GM12891 (cell line): ENCODE measurements at regions not wholly inside any gene's neighbourhood (a gene's known extent, or its start where the extent isn't known, plus 50 kb on each side); places are given as distances from the start of the nearest gene placed in this dataset.

ENCODE experiments used
- DNase-seq: peaks from one replicate; pipeline ENCODE4 v3.0.0; 2011; ENCODE audit warnings: low spot score; ENCODE audit not compliant: insufficient read length
- FAIRE-seq: peaks from 2 replicates; lab custom pipeline; 2011; peaks lifted over from hg19 to GRCh38; lab: Jason Lieb, UNC
- PAX5 ChIP-seq: IDR thresholded peaks from 2 replicates; pipeline ENCODE4 v1.6.1; 2011; ENCODE audit warnings: low read length, moderate library complexity, mild to moderate bottlenecking; ENCODE audit not compliant: insufficient read depth, severe bottlenecking
- POLR2A ChIP-seq: IDR thresholded peaks from 2 replicates; pipeline ENCODE4 v1.6.1; 2011; ENCODE audit warnings: low read depth, low read length, control low read depth
- POLR2AphosphoS5 ChIP-seq: IDR thresholded peaks from 2 replicates; pipeline ENCODE4 v1.6.1; 2011; ENCODE audit warnings: low read depth, low read length, control low read depth
- POU2F2 ChIP-seq: IDR thresholded peaks from 2 replicates; pipeline ENCODE4 v1.6.1; 2011; ENCODE audit warnings: low read depth, mild to moderate bottlenecking, control low read depth, low read length, moderate library complexity
- SPI1 ChIP-seq: IDR thresholded peaks from 2 replicates; pipeline ENCODE4 v1.6.1; 2011; ENCODE audit warnings: low read depth, low read length, control low read depth
- TAF1 ChIP-seq: IDR thresholded peaks from 2 replicates; pipeline ENCODE4 v1.6.1; 2011; ENCODE audit warnings: low read depth, low read length, control low read depth

- DNase-seq = no peak
- no peak for FAIRE-seq
- TF ChIP-seq TAF1 (no peak), SPI1 (no peak), POU2F2 (no peak), POLR2AphosphoS5 (no peak), POLR2A (no peak), PAX5 (no peak)
Observed at GRCh38 chr13:106695139-106695538, 127.2 kb upstream of the ARGLU1 start.

- no peak for TF ChIP-seq POLR2AphosphoS5
- no peak for TF ChIP-seq PAX5
- TF ChIP-seq SPI1 = no peak
- TF ChIP-seq TAF1 = no peak
- no peak for TF ChIP-seq POLR2A
- TF ChIP-seq POU2F2 = no peak
- no peak for DNase-seq
- FAIRE-seq = no peak
Observed at GRCh38 chr13:106691861-106692260, 123.9 kb upstream of the ARGLU1 start.

- FAIRE-seq = no peak
- no peak for DNase-seq
- TF ChIP-seq TAF1 (no peak), PAX5 (no peak), POLR2A (no peak), SPI1 (no peak), POLR2AphosphoS5 (no peak), POU2F2 (no peak)
Observed at GRCh38 chr13:106691341-106691740, 123.4 kb upstream of the ARGLU1 start.

GRCh38 chr13:106690779-106691178 is 122.8 kb upstream of the ARGLU1 start:
- TF ChIP-seq POU2F2 = no peak
- TF ChIP-seq PAX5 = no peak
- no peak for TF ChIP-seq SPI1
- no peak for TF ChIP-seq POLR2A
- no peak for TF ChIP-seq TAF1
- TF ChIP-seq POLR2AphosphoS5 = no peak
- DNase-seq (no peak), FAIRE-seq (no peak)

GRCh38 chr13:106689906-106690305 is 122.0 kb upstream of the ARGLU1 start:
- DNase-seq (no peak), FAIRE-seq (no peak)
- TF ChIP-seq POU2F2 = no peak
- no peak for TF ChIP-seq PAX5
- TF ChIP-seq TAF1 = no peak
- TF ChIP-seq SPI1 = no peak
- no peak for TF ChIP-seq POLR2A
- TF ChIP-seq POLR2AphosphoS5 = no peak

- TF ChIP-seq PAX5 (no peak), POU2F2 (no peak), SPI1 (no peak), TAF1 (no peak)
- FAIRE-seq = no peak
- DNase-seq = no peak
Observed at GRCh38 chr13:106688940-106689339, 121.0 kb upstream of the ARGLU1 start.

GRCh38 chr13:106686163-106686562 is 118.2 kb upstream of the ARGLU1 start:
- FAIRE-seq = no peak
- TF ChIP-seq PAX5 = no peak
- TF ChIP-seq POU2F2 = no peak
- TF ChIP-seq SPI1 = no peak
- no peak for TF ChIP-seq POLR2AphosphoS5
- TF ChIP-seq TAF1 = no peak
- no peak for TF ChIP-seq POLR2A
- DNase-seq = no peak

- no peak for FAIRE-seq
Observed at GRCh38 chr13:106685143-106685542, 117.2 kb upstream of the ARGLU1 start.

GRCh38 chr13:106683918-106684317 is 116.0 kb upstream of the ARGLU1 start:
- TF ChIP-seq POLR2A = no peak
- no peak for TF ChIP-seq SPI1
- TF ChIP-seq TAF1 = no peak
- TF ChIP-seq PAX5 = no peak
- no peak for TF ChIP-seq POLR2AphosphoS5
- no peak for FAIRE-seq
- DNase-seq = no peak

More at GRCh38 chr13:106685143-106685542, 117.2 kb upstream of the ARGLU1 start:
- DNase-seq = no peak
- TF ChIP-seq SPI1 (no peak), POLR2AphosphoS5 (no peak), POU2F2 (no peak), POLR2A (no peak), TAF1 (no peak), PAX5 (no peak)

GRCh38 chr13:106683179-106683578 is 115.2 kb upstream of the ARGLU1 start:
- FAIRE-seq (no peak), DNase-seq (no peak)
- TF ChIP-seq SPI1 (no peak), TAF1 (no peak), PAX5 (no peak), POLR2A (no peak)
